ENCODE measurements at regions not wholly inside any gene's neighbourhood (a gene's known extent, or its start where the extent isn't known, plus 50 kb on each side); places are given as distances from the start of the nearest gene placed in this dataset.

- H3K4me2 ChIP-seq: no peak overlapping the region
- peaks cover 39% of the 10 kb centered on the region for H3K4me1 Mint-ChIP-seq
- H3K27me3 ChIP-seq (ENCODE audit: insufficient read depth): no peaks in the 10 kb centered on the region
- H3K36me3 ChIP-seq (ENCODE audit: insufficient read depth): no peaks in the 10 kb centered on the region
- H3K4me1 ChIP-seq (ENCODE audit: insufficient read depth): peaks cover 58% of the 10 kb centered on the region
- H3F3A ChIP-seq (replicated peaks; ENCODE audit: low read depth): no peaks in the 10 kb centered on the region
- H3K27me3 Mint-ChIP-seq (ENCODE audit: insufficient read depth, low read depth, poor library complexity): peaks cover 2% of the 10 kb centered on the region
- TF ChIP-seq, protein P1, sequence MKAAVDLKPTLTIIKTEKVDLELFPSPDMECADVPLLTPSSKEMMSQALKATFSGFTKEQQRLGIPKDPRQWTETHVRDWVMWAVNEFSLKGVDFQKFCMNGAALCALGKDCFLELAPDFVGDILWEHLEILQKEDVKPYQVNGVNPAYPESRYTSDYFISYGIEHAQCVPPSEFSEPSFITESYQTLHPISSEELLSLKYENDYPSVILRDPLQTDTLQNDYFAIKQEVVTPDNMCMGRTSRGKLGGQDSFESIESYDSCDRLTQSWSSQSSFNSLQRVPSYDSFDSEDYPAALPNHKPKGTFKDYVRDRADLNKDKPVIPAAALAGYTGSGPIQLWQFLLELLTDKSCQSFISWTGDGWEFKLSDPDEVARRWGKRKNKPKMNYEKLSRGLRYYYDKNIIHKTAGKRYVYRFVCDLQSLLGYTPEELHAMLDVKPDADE (IDR thresholded peaks at IDR 0.05): no peak
- no peak for TF ChIP-seq STAT1 (IDR thresholded peaks at IDR 0.05; ENCODE audit: unreplicated experiment)
- H3K36me3 Mint-ChIP-seq (ENCODE audit: low read depth): no peaks in the 10 kb centered on the region
- no peaks in the 10 kb centered on the region for H3K9me3 Mint-ChIP-seq
- H3K9me2 ChIP-seq (ENCODE audit: insufficient read depth): peaks cover 7% of the 10 kb centered on the region
- no peak overlapping the region for H3K4me3 ChIP-seq
- H3K27ac Mint-ChIP-seq: peak overlapping the region; percentile 21; the same call in 1 of the 2 replicates
- H4K20me1 ChIP-seq (replicated peaks; ENCODE audit: insufficient read depth): no peaks in the 10 kb centered on the region
- H2AFZ ChIP-seq: 0 out of 2 replicates have a peak overlapping the region, but pooled peaks have one; percentile 91
- DNase-seq (ENCODE audit: low spot score) (no peak), ATAC-seq (no peak)
- no peak overlapping the region for H3K4me3 Mint-ChIP-seq
- H3K27ac ChIP-seq (ENCODE audit: low read depth): no peak overlapping the region
- no peaks in the 10 kb centered on the region for H3K79me2 ChIP-seq (replicated peaks; ENCODE audit: insufficient read depth)
Observed at GRCh38 chr12:72135021-72135301, 137.2 kb upstream of the TRHDE start.

GRCh38 chr12:72136792-72137191, 135.4 kb upstream of the TRHDE start:
- peaks cover 43% of the 10 kb centered on the region for H3K4me1 Mint-ChIP-seq
- peaks cover 62% of the 10 kb centered on the region for H3K4me1 ChIP-seq (ENCODE audit: insufficient read depth)
- no peaks in the 10 kb centered on the region for H3K36me3 Mint-ChIP-seq (ENCODE audit: low read depth)
- no peaks in the 10 kb centered on the region for H4K20me1 ChIP-seq (replicated peaks; ENCODE audit: insufficient read depth)
- H3K9me3 Mint-ChIP-seq: no peaks in the 10 kb centered on the region
- no peaks in the 10 kb centered on the region for H3K27me3 ChIP-seq (ENCODE audit: insufficient read depth)
- H3K36me3 ChIP-seq (ENCODE audit: insufficient read depth): no peaks in the 10 kb centered on the region
- H3K9me2 ChIP-seq (ENCODE audit: insufficient read depth): peaks cover 7% of the 10 kb centered on the region
- H3K4me3 ChIP-seq: no peak overlapping the region
- H3K4me2 ChIP-seq: peak overlapping the region; percentile 49
- no peaks in the 10 kb centered on the region for H3K79me2 ChIP-seq (replicated peaks; ENCODE audit: insufficient read depth)
- H3K4me3 Mint-ChIP-seq: no peak overlapping the region
- no peak for DNase-seq (ENCODE audit: low spot score)
- H2AFZ ChIP-seq: peak overlapping the region; percentile 44; the same call in 1 of the 2 replicates
- H3K27ac Mint-ChIP-seq: no peak overlapping the region
- H3K27ac ChIP-seq (ENCODE audit: low read depth): no peak overlapping the region
- H3K27me3 Mint-ChIP-seq (ENCODE audit: insufficient read depth, low read depth, poor library complexity): peaks cover 4% of the 10 kb centered on the region
- no peak for ATAC-seq
- no peaks in the 10 kb centered on the region for H3F3A ChIP-seq (replicated peaks; ENCODE audit: low read depth)
- TF ChIP-seq POLR2AphosphoS5 (IDR thresholded peaks at IDR 0.05; ENCODE audit: low read depth): no peak
- no peak for TF ChIP-seq NANOG (IDR thresholded peaks at IDR 0.05; ENCODE audit: borderline replicate concordance)
- TF ChIP-seq, protein P1 (IDR thresholded peaks at IDR 0.05): no peak
- TF ChIP-seq ZNF331 (CRISPR knock-in tag; IDR thresholded peaks at IDR 0.05; ENCODE audit: low read depth): no peak
- TF ChIP-seq EZH2 (IDR thresholded peaks at IDR 0.05; ENCODE audit: low read depth, unreplicated experiment): no peak
- TF ChIP-seq, protein P2, sequence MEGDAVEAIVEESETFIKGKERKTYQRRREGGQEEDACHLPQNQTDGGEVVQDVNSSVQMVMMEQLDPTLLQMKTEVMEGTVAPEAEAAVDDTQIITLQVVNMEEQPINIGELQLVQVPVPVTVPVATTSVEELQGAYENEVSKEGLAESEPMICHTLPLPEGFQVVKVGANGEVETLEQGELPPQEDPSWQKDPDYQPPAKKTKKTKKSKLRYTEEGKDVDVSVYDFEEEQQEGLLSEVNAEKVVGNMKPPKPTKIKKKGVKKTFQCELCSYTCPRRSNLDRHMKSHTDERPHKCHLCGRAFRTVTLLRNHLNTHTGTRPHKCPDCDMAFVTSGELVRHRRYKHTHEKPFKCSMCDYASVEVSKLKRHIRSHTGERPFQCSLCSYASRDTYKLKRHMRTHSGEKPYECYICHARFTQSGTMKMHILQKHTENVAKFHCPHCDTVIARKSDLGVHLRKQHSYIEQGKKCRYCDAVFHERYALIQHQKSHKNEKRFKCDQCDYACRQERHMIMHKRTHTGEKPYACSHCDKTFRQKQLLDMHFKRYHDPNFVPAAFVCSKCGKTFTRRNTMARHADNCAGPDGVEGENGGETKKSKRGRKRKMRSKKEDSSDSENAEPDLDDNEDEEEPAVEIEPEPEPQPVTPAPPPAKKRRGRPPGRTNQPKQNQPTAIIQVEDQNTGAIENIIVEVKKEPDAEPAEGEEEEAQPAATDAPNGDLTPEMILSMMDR (conservative IDR thresholded peaks at IDR 0.05; ENCODE audit: low read depth in 2 of 2): no peak
- no peak for TF ChIP-seq ZNF114 (CRISPR knock-in tag; IDR thresholded peaks at IDR 0.05)
- TF ChIP-seq STAT1 (IDR thresholded peaks at IDR 0.05; ENCODE audit: unreplicated experiment): no peak
- TF ChIP-seq CREB1 (CRISPR knock-in tag; IDR thresholded peaks at IDR 0.05; ENCODE audit: low read depth): no peak
- TF ChIP-seq JUNB (IDR thresholded peaks at IDR 0.05; ENCODE audit: unreplicated experiment): no peak
- no peak for TF ChIP-seq ZNF462 (CRISPR knock-in tag; IDR thresholded peaks at IDR 0.05)

Data from GM23338 (cell line).